ENCODE measurements at regions not wholly inside any gene's neighbourhood (a gene's known extent, or its start where the extent isn't known, plus 50 kb on each side); places are given as distances from the start of the nearest gene placed in this dataset.

- no peak overlapping the region for H3K27ac ChIP-seq
- H3K9me3 ChIP-seq = no peaks in the 10 kb centered on the region
- DNase-seq = no peak
- no peak for TF ChIP-seq POLR2A (IDR thresholded peaks at IDR 0.05)
- no peak for TF ChIP-seq CTCF (IDR thresholded peaks at IDR 0.05)
- H3K4me1 ChIP-seq = no peaks in the 10 kb centered on the region
- H3K36me3 ChIP-seq = no peaks in the 10 kb centered on the region
- H3K27me3 ChIP-seq = no peaks in the 10 kb centered on the region
- no peak overlapping the region for H3K4me3 ChIP-seq
Measured at GRCh38 chr4:45120163-45120562, 393.8 kb upstream of the GNPDA2 start.

GRCh38 chr4:45119376-45119775, 393.0 kb upstream of the GNPDA2 start:
- DNase-seq = no peak
- no peak overlapping the region for H3K27ac ChIP-seq
- no peak overlapping the region for H3K4me3 ChIP-seq
- H3K27me3 ChIP-seq = no peaks in the 10 kb centered on the region
- no peaks in the 10 kb centered on the region for H3K4me1 ChIP-seq
- TF ChIP-seq CTCF (IDR thresholded peaks at IDR 0.05) = no peak
- TF ChIP-seq POLR2A (IDR thresholded peaks at IDR 0.05) = no peak
- H3K36me3 ChIP-seq = no peaks in the 10 kb centered on the region
- H3K9me3 ChIP-seq = no peaks in the 10 kb centered on the region

- no peaks in the 10 kb centered on the region for H3K9me3 ChIP-seq
- H3K4me1 ChIP-seq = no peaks in the 10 kb centered on the region
- no peak overlapping the region for H3K4me3 ChIP-seq
- no peak overlapping the region for H3K27ac ChIP-seq
- no peaks in the 10 kb centered on the region for H3K27me3 ChIP-seq
- H3K36me3 ChIP-seq = no peaks in the 10 kb centered on the region
- no peak for DNase-seq
- TF ChIP-seq CTCF (IDR thresholded peaks at IDR 0.05) (no peak), POLR2A (IDR thresholded peaks at IDR 0.05) (no peak)
Measured at GRCh38 chr4:45102716-45103115, 376.4 kb upstream of the GNPDA2 start.

- H3K27ac ChIP-seq = no peak overlapping the region
- no peaks in the 10 kb centered on the region for H3K36me3 ChIP-seq
- no peaks in the 10 kb centered on the region for H3K9me3 ChIP-seq
- TF ChIP-seq POLR2A (IDR thresholded peaks at IDR 0.05) = no peak
- TF ChIP-seq CTCF (IDR thresholded peaks at IDR 0.05) = no peak
- DNase-seq = no peak
- no peaks in the 10 kb centered on the region for H3K4me1 ChIP-seq
- no peaks in the 10 kb centered on the region for H3K27me3 ChIP-seq
- no peak overlapping the region for H3K4me3 ChIP-seq
Measured at GRCh38 chr4:45100956-45101818, 374.8 kb upstream of the GNPDA2 start.

- H3K27ac ChIP-seq = no peak overlapping the region
- no peak for DNase-seq
- no peaks in the 10 kb centered on the region for H3K4me1 ChIP-seq
- no peaks in the 10 kb centered on the region for H3K9me3 ChIP-seq
- H3K4me3 ChIP-seq = no peak overlapping the region
- no peak for TF ChIP-seq POLR2A (IDR thresholded peaks at IDR 0.05)
- no peak for TF ChIP-seq CTCF (IDR thresholded peaks at IDR 0.05)
- no peaks in the 10 kb centered on the region for H3K36me3 ChIP-seq
- no peaks in the 10 kb centered on the region for H3K27me3 ChIP-seq
Measured at GRCh38 chr4:45099471-45099870, 373.1 kb upstream of the GNPDA2 start.

Measured in Peyer's patch (tissue), 4 donors.